Body of pancreas (tissue), 4 donors: ENCODE measurements at regions not wholly inside any gene's neighbourhood (a gene's known extent, or its start where the extent isn't known, plus 50 kb on each side); places are given as distances from the start of the nearest gene placed in this dataset.

ENCODE experiments used
- CTCF ChIP-seq, 7 experiments: fragments of 450-650 bp in 4 of 7; fragments of 200-600 bp in 3 of 7; sonication (generic) in 3 of 7; IDR thresholded peaks; one replicate each; pipeline ENCODE4 v1.5.1; 2016 to 2019; ENCODE audit warnings: antibody characterized with exemption in 7 of 7
- POLR2A ChIP-seq, 3 donors: fragments of 450-650 bp; IDR thresholded peaks; one replicate each; pipeline ENCODE4 v1.6.1; 2016; ENCODE audit warnings: antibody characterized with exemption in 3 of 3, mild to moderate bottlenecking in 2 of 3

- TF ChIP-seq CTCF (IDR thresholded peaks at IDR 0.05) (peak; percentile 55 to 75 (median 65)), POLR2A (IDR thresholded peaks at IDR 0.05) (no peak)
Measured at GRCh38 chr18:1663879-1664705, 759.4 kb downstream of the ADCYAP1 start.
